Cardiac muscle cell (in vitro differentiated cells and primary cell): ENCODE measurements at regions not wholly inside any gene's neighbourhood (a gene's known extent, or its start where the extent isn't known, plus 50 kb on each side); places are given as distances from the start of the nearest gene placed in this dataset.

ENCODE experiments used
- DNase-seq, 2 donors: peaks; one replicate each; pipeline versions ENCODE4 v3.0.0 to v3.0.0-alpha.2; 2010 to 2017; ENCODE audit warnings: low read depth in 1 of 2, low spot score in 1 of 2
- H3K27ac ChIP-seq: fragments of 200-600 bp; sonication (generic); 2 replicates; pipeline ENCODE4 v1.5.1; 2016
- H3K27me3 ChIP-seq: fragments of 200-600 bp; sonication (generic); 2 replicates; pipeline ENCODE4 v1.6.0; 2016; ENCODE audit warnings: control low read depth
- H3K36me3 ChIP-seq: fragments of 200-600 bp; sonication (generic); 2 replicates; pipeline ENCODE4 v1.5.1; 2016; ENCODE audit warnings: control low read depth
- H3K4me1 ChIP-seq: fragments of 200-600 bp; sonication (generic); 2 replicates; pipeline ENCODE4 v1.8.1; 2017; ENCODE audit warnings: low read depth, mild to moderate bottlenecking, mixed run types
- H3K4me3 ChIP-seq: fragments of 200-600 bp; sonication (generic); 2 replicates; pipeline ENCODE4 v1.5.1; 2016; ENCODE audit warnings: mild to moderate bottlenecking
- H3K9me3 ChIP-seq: fragments of 200-600 bp; sonication (generic); 2 replicates; pipeline ENCODE4 v1.5.1; 2017; ENCODE audit warnings: low read depth, mild to moderate bottlenecking, control low read depth
- TF ChIP-seq, protein P1 (sequence below): IDR thresholded peaks from 2 replicates; pipeline ENCODE4 v1.5.1; 2012; ENCODE audit warnings: low read depth, mild to moderate bottlenecking, low read length

DNA sequence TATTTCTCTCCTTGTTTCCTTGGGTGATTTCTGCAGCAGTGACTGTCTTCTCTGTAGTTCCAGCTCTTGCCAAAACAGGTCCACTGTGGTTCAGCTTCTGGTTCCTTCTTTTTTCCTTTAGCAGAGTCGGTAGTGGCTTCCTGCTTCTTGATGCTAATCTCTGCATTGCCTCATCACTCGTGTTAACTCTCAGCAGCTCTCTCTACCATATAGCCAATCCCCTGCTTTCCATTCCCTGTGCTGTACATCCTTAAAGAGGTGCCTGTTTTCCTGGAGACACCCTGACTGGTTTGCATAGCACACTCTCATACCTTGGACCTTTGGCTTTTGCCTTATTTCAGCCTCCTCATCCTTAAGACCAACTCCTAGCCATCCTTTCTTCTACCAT lies 191.2 kb upstream of the LNX1 start:
- Histone ChIP-seq H3K4me1 (no peaks in the 10 kb centered on the region), H3K9me3 (no peaks in the 10 kb centered on the region), H3K27ac (no peak overlapping the region), H3K4me3 (no peak overlapping the region), H3K27me3 (no peaks in the 10 kb centered on the region), H3K36me3 (no peaks in the 10 kb centered on the region)
- TF ChIP-seq, protein P1, sequence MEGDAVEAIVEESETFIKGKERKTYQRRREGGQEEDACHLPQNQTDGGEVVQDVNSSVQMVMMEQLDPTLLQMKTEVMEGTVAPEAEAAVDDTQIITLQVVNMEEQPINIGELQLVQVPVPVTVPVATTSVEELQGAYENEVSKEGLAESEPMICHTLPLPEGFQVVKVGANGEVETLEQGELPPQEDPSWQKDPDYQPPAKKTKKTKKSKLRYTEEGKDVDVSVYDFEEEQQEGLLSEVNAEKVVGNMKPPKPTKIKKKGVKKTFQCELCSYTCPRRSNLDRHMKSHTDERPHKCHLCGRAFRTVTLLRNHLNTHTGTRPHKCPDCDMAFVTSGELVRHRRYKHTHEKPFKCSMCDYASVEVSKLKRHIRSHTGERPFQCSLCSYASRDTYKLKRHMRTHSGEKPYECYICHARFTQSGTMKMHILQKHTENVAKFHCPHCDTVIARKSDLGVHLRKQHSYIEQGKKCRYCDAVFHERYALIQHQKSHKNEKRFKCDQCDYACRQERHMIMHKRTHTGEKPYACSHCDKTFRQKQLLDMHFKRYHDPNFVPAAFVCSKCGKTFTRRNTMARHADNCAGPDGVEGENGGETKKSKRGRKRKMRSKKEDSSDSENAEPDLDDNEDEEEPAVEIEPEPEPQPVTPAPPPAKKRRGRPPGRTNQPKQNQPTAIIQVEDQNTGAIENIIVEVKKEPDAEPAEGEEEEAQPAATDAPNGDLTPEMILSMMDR, result no peak
- peak in 1 of 2 donors; percentile 58 for DNase-seq

DNA sequence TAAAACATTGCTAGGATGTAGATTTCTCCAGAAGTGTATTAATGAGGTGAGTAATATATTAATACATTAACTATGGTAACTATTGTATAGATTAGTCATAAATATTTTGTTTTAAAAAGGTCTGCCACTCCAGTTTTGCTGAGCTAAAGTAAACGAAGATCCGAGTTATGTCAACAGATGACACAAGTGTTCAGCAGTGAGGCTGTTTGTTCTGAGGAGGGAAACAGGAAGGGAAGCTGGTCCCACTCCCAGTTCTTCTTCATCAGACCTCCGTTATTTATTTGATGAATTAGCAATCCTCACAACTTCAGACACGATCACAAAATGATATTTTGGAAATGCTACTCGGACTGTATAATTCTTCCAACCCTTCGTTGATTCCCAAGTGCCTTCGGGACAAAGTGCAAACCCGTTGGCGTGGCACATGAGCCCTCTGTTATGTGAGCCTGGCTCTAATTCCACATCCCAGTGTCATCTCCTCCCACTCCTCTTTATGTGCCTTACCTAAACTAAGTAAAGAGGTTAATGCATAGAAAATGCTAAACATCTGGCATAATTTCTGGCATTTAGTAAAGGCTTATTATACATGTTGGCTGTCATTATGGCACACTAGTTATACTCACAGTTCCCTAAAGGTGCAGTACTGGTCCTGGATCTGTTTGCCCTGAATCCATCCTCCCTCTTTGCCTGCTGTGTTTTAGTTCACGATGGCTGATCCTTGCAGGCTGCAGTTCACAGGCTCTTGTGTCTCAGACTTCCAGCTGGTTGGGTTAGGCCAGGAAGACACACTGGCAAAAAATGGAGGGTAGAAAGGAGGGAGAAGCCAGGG lies 190.6 kb upstream of the LNX1 start:
- DNase-seq, result no peak
- TF ChIP-seq, protein P1, result no peak
- no peaks in the 10 kb centered on the region for H3K9me3 ChIP-seq
- no peaks in the 10 kb centered on the region for H3K27me3 ChIP-seq
- no peaks in the 10 kb centered on the region for H3K4me1 ChIP-seq
- H3K27ac ChIP-seq, result no peak overlapping the region
- H3K36me3 ChIP-seq, result no peaks in the 10 kb centered on the region
- H3K4me3 ChIP-seq, result no peak overlapping the region

- Histone ChIP-seq H3K27me3 (no peaks in the 10 kb centered on the region), H3K9me3 (no peaks in the 10 kb centered on the region), H3K4me3 (no peak overlapping the region), H3K36me3 (no peaks in the 10 kb centered on the region), H3K4me1 (no peaks in the 10 kb centered on the region), H3K27ac (no peak overlapping the region)
- no peak for DNase-seq
- TF ChIP-seq, protein P1, result no peak
Measured at GRCh38 chr4:53780736-53781400, 189.6 kb upstream of the LNX1 start.

GRCh38 chr4:53779025-53779424 lies 187.7 kb upstream of the LNX1 start:
- TF ChIP-seq, protein P1, result no peak
- peak in 1 of 2 donors; percentile 88 for DNase-seq
- Histone ChIP-seq H3K9me3 (no peaks in the 10 kb centered on the region), H3K4me3 (no peak overlapping the region), H3K27ac (no peak overlapping the region), H3K27me3 (no peaks in the 10 kb centered on the region), H3K4me1 (no peaks in the 10 kb centered on the region), H3K36me3 (no peaks in the 10 kb centered on the region)

GRCh38 chr4:53778155-53778554 lies 186.9 kb upstream of the LNX1 start:
- no peaks in the 10 kb centered on the region for H3K27me3 ChIP-seq
- DNase-seq, result peak in 1 of 2 donors; percentile 22
- H3K4me1 ChIP-seq, result no peaks in the 10 kb centered on the region
- H3K9me3 ChIP-seq, result no peaks in the 10 kb centered on the region
- H3K4me3 ChIP-seq, result no peak overlapping the region
- TF ChIP-seq, protein P1, result no peak
- no peak overlapping the region for H3K27ac ChIP-seq
- no peaks in the 10 kb centered on the region for H3K36me3 ChIP-seq
